ENCODE measurements at regions not wholly inside any gene's neighbourhood (a gene's known extent, or its start where the extent isn't known, plus 50 kb on each side); places are given as distances from the start of the nearest gene placed in this dataset.

GRCh38 chr6:114467931-114468330 is 125.1 kb upstream of the HS3ST5 start:
- DNase-seq (ENCODE audit: low read depth, low spot score): no peak
- no peak overlapping the region for H3K4me3 ChIP-seq (replicated peaks in 1 of 2; ENCODE audit: low read depth in 1 of 2, low read length in 2 of 2)

GRCh38 chr6:114465511-114465910 is 122.7 kb upstream of the HS3ST5 start:
- ChIA-PET POLR2A (no interaction called here), CTCF (no interaction called here), RAD21 (ENCODE audit: low non-redundant PET in 1 of 2, low total read pairs in 2 of 2, uncharacterized antibody in 2 of 2, unreplicated experiment in 2 of 2) (no interaction called here)
- no peak for TF ChIP-seq JUND (IDR thresholded peaks at IDR 0.05)
- no peak for TF ChIP-seq ZNF274 (IDR thresholded peaks at IDR 0.05; ENCODE audit: low read depth, low read length)
- TF ChIP-seq SP1 (IDR thresholded peaks at IDR 0.05; ENCODE audit: low read depth): no peak
- no peak for TF ChIP-seq RAD21 (IDR thresholded peaks at IDR 0.05; ENCODE audit: low read depth)
- intact Hi-C loops (cut with micrococcal nuclease): no loop called here
- no peak overlapping the region for H2AFZ ChIP-seq (ENCODE audit: low read depth, low read length, poor library complexity, severe bottlenecking)
- H3K4me1 ChIP-seq (ENCODE audit: control insufficient read depth in 1 of 2, insufficient read depth in 2 of 2, low read length in 2 of 2): no peaks in the 10 kb centered on the region
- no peak for ATAC-seq
- H3K4me2 ChIP-seq (ENCODE audit: low read length): no peak overlapping the region
- no peak overlapping the region for H3K27ac ChIP-seq (ENCODE audit: low read depth, low read length)
- no peaks in the 10 kb centered on the region for H3K9me3 ChIP-seq (ENCODE audit: control insufficient read depth in 1 of 2, insufficient read depth in 1 of 2, low read depth in 1 of 2, low read length in 2 of 2)
- H3K79me2 ChIP-seq (ENCODE audit: insufficient read depth, low read length): no peaks in the 10 kb centered on the region
- no peaks in the 10 kb centered on the region for H4K20me1 ChIP-seq (ENCODE audit: insufficient read depth)
- H3K9me2 ChIP-seq (ENCODE audit: insufficient read depth): no peaks in the 10 kb centered on the region
- H3K36me3 ChIP-seq (ENCODE audit: control insufficient read depth in 1 of 2, insufficient read depth in 2 of 2, low read length in 2 of 2): no peaks in the 10 kb centered on the region
- H3K9ac ChIP-seq (ENCODE audit: low read length): no peak overlapping the region
- DNase-seq (ENCODE audit: low read depth, low spot score): no peak
- no TSS peak for BruUV-seq (replicated peaks)
- H3K4me3 ChIP-seq (replicated peaks in 1 of 2; ENCODE audit: low read depth in 1 of 2, low read length in 2 of 2): no peak overlapping the region
- peaks cover 7% of the 10 kb centered on the region; the same call in 1 of the 2 replicates for H3K27me3 ChIP-seq (ENCODE audit: insufficient read depth, low read length)

More at GRCh38 chr6:114467931-114468330, 125.1 kb upstream of the HS3ST5 start:
- TF ChIP-seq SIN3A (IDR thresholded peaks at IDR 0.05; ENCODE audit: low read depth) (no peak), YY1 (IDR thresholded peaks at IDR 0.05; ENCODE audit: extremely low read depth, insufficient replicate concordance, low read depth, low read length) (no peak), SP1 (IDR thresholded peaks at IDR 0.05; ENCODE audit: low read depth) (no peak), ATF3 (IDR thresholded peaks at IDR 0.05) (no peak), SRF (IDR thresholded peaks at IDR 0.05; ENCODE audit: low read depth) (no peak), RAD21 (IDR thresholded peaks at IDR 0.05; ENCODE audit: low read depth) (no peak)
- TF ChIP-seq, protein P1, sequence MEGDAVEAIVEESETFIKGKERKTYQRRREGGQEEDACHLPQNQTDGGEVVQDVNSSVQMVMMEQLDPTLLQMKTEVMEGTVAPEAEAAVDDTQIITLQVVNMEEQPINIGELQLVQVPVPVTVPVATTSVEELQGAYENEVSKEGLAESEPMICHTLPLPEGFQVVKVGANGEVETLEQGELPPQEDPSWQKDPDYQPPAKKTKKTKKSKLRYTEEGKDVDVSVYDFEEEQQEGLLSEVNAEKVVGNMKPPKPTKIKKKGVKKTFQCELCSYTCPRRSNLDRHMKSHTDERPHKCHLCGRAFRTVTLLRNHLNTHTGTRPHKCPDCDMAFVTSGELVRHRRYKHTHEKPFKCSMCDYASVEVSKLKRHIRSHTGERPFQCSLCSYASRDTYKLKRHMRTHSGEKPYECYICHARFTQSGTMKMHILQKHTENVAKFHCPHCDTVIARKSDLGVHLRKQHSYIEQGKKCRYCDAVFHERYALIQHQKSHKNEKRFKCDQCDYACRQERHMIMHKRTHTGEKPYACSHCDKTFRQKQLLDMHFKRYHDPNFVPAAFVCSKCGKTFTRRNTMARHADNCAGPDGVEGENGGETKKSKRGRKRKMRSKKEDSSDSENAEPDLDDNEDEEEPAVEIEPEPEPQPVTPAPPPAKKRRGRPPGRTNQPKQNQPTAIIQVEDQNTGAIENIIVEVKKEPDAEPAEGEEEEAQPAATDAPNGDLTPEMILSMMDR (IDR thresholded peaks at IDR 0.05 in 2 of 3, conservative IDR thresholded peaks at IDR 0.05 in 1 of 3; ENCODE audit: borderline replicate concordance in 1 of 3, insufficient read depth in 1 of 3, low read depth in 2 of 3, low read length in 2 of 3): no peak
- no peak overlapping the region for H3K9ac ChIP-seq (ENCODE audit: low read length)
- H3K9me2 ChIP-seq (ENCODE audit: insufficient read depth): no peaks in the 10 kb centered on the region
- CTCF ChIA-PET: no interaction called here
- no peaks in the 10 kb centered on the region for H4K20me1 ChIP-seq (ENCODE audit: insufficient read depth)
- no peak overlapping the region for H2AFZ ChIP-seq (ENCODE audit: low read depth, low read length, poor library complexity, severe bottlenecking)
- POLR2A ChIA-PET: no interaction called here
- no peak for ATAC-seq
- H3K79me2 ChIP-seq (ENCODE audit: insufficient read depth, low read length): no peaks in the 10 kb centered on the region
- H3K27ac ChIP-seq (ENCODE audit: low read depth, low read length): no peak overlapping the region
- H3K4me1 ChIP-seq (ENCODE audit: control insufficient read depth in 1 of 2, insufficient read depth in 2 of 2, low read length in 2 of 2): no peaks in the 10 kb centered on the region
- no peaks in the 10 kb centered on the region for H3K9me3 ChIP-seq (ENCODE audit: control insufficient read depth in 1 of 2, insufficient read depth in 1 of 2, low read depth in 1 of 2, low read length in 2 of 2)
- intact Hi-C loops (cut with micrococcal nuclease): no loop called here
- RAD21 ChIA-PET (ENCODE audit: low non-redundant PET in 1 of 2, low total read pairs in 2 of 2, uncharacterized antibody in 2 of 2, unreplicated experiment in 2 of 2): no interaction called here
- peaks cover 4% of the 10 kb centered on the region; the same call in 1 of the 2 replicates for H3K27me3 ChIP-seq (ENCODE audit: insufficient read depth, low read length)
- H3K4me2 ChIP-seq (ENCODE audit: low read length): no peak overlapping the region
- no TSS peak for BruUV-seq (replicated peaks)
- H3K36me3 ChIP-seq (ENCODE audit: control insufficient read depth in 1 of 2, insufficient read depth in 2 of 2, low read length in 2 of 2): no peaks in the 10 kb centered on the region
